HG03521 (cell line): ENCODE measurements at regions not wholly inside any gene's neighbourhood (a gene's known extent, or its start where the extent isn't known, plus 50 kb on each side); places are given as distances from the start of the nearest gene placed in this dataset.

ENCODE experiments used
- ATAC-seq: cut with Tn5 transposase; IDR thresholded peaks from one replicate; pipeline ENCODE4 v1.9.1; 2021; ENCODE audit warnings: mild to moderate bottlenecking, moderate library complexity; ENCODE audit not compliant: unreplicated experiment

DNA sequence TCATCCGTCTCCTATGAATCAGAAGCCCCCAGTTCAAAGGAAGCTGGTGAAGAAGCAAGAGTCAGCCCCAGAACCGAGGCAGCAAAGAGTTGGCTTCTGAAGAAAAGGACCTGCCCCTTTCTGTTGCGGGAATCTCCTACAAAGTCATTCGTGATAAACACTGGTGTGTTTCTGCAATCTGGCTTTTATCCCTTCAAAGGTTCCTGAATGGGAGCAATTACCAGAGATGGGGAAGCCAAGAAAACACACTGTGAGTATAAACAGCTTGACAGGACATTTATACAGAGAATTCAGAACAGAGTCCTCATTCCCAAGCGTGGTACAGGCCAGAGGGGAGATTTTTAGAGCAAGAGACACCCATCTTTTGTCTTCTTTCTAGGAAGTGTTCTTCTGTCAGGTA, 226.8 kb upstream of the LNX1 start:
- no peak for ATAC-seq

DNA sequence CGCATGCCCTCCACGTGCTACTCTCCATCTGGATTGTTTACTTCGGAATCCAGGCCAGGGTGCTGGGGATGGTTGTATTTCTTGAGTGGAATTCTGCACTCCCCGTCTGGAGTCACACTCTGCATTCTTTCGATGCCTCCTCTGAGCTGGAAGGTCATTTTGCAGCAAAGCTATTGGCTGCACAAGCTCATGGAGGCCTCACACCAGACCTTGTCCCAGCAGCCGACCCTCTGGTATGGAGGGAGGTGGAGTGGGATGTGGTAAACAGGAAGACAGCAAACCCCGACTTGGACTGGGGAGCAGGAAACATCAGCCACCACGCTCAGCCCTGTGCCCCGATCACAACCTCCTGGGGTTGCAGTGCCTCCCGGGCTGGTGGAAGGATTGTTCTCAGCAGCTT, 225.3 kb upstream of the LNX1 start:
- ATAC-seq = no peak

DNA sequence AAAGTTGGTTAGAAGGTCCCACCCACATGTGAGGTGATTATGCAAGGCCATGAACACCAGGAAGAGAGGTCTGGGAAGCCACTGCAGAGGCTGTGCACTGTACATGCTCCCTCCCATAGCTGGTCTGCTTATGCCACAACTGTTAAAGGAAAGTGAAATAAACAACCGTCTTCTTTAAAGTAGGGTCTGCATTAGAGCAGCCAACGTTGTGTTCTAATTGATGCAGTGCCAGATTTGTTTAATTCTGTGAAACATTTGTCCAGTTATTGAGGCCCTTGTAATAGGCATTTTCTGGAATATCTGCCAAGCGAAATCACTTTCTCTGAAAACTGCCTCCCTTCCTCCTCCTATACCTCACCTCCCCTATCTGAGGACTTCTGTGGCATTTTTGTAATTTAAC, 224.0 kb upstream of the LNX1 start:
- no peak for ATAC-seq

DNA sequence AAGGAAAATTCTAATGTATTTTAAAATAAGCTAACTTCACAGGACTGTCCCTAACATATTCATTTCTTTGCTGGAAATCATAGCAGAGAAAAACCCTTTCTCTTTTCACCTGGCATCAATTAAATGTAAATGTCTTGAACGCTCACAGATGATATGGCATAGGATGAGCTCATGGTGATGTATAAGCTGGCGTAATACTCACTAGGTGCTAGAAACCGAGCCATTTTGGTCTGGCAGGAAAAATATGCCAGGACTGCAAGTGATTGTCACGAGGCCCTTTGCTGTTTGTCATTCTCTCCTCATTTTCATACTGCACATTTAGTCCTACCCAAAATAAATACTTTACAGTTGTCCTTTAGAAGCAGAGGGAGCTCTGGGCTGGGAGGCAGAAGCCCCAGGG, 222.7 kb upstream of the LNX1 start:
- ATAC-seq = no peak

DNA sequence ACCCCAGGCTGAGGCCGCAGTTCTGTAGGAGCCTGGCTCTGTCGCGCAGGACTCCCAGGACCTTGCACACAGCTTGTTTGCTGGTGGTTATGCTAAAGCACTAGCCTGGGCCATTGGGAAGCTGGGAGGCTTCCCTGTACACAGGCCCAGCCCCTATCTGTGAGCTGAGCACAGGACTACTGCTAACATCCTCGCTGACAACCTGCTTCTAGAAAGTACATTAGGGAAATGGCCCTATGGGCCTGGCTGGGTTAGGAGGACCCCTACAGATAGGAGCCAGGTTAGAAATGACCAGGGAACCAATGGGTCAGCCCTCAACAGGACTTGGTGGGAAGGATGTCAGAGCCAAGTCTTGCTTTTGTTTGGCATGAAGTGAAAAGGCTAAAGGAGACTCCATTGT, 219.4 kb upstream of the LNX1 start:
- ATAC-seq = no peak

DNA sequence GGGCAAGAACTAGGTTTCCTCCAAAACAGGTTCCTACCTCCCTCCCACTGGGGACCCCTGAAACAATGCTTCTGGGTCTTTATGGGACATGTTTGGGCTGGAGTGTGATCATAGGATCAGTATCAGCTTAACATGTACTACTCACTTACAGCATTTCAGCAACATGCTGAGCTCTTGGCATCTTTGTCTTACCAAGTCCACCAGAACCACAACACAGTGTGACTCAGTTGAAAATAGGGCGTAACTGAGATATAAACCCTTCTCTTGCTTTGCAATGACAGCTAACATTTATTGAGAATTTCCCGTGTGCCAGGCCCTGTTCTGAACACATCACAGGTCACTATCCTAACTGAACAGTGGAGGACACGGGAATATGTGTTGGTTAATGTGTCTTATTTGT, 218.5 kb upstream of the LNX1 start:
- no peak for ATAC-seq

DNA sequence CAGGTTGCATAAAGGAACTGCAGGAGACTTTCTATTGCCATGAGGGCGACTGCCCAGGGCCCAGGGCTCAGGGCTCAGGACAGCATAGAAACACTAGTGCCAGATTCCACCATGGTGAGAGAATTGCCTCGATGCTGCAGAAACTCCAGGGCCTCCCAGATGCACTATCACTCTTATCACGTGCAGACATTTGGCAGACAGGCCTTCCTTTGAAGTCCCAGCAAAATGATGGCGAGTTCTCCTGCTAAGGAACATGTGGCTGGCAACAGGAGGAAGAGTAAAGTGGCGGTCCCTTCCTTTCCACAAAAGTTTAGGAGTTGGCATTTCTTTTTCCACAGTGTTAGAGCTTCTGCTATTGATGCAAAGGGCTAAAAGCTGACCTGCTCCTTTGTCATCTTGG, 214.0 kb upstream of the LNX1 start:
- no peak for ATAC-seq

DNA sequence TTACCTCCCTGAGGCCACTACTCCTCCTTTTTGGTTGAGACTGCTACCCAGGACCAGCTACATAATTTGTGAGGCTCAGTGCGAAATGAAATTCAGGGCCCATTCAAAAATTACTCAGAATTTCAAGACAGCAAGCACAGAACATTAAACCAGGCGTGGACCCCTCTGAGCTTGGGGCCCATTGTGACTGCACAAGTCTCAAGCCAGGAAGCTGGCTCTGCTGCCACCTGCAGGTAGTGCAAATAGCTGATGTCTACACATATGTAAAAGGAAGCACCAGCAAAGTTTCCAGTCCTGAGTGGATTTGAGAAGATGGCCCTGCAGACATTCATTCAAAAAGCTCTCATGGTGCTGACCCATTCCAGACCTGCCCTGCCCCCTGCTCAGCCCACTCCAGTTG, 213.4 kb upstream of the LNX1 start:
- ATAC-seq = no peak

DNA sequence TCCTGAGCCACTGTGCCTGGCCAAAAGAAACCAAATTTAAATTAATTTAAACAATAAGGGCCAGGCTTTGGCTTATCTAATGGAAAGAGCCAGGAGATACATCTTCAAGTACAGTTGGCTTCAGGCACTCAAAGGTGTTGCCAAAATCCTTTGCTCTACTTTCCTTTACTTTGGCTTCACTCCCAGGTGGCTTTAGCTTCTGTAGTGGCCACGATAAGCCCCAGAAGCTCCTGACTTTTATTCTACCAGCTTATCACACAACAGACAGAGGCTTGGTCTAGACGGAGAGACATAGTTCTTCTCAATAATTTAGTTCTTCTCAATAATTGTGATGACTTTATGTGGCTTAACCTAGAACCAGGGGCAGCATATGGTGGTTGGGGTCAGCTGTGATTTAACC, 211.2 kb upstream of the LNX1 start:
- ATAC-seq = no peak

DNA sequence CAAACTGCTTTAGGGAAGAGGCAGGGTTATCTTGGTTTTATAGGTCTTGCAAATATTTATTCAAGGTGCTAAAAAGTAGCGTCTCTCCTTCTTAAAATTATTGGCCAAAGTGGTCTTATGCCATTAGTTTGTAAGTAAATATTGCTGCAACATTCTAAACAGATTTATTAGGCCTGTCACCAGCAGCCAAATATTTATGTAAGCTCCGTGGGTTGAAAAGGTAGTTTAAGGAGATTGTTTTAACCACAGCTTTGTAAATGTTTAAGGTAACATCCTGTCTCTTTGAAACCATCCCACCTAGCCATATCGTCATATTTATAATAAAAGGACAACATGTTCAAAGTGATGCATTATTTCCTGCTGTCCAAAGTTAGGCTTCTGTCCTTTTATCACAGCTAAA, 210.1 kb upstream of the LNX1 start:
- no peak for ATAC-seq

DNA sequence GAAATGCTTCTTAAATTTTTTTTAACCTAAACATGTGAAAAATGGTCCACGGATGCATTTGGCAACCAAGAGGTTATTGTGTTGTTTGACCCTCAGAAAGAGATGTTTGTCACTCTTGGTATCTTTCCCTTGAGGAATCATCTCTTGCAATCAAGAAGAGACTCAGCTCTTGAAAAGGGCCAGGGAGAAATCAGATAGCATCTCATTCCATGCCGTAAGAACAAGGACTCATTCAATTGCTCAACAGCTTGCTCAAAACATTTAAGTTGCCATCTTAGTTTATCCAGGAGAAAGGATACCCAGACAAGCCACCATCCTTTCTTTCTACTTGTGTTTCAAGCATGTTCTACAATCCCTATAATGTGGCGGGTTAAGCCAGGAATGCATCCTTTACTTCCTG, 209.5 kb upstream of the LNX1 start:
- ATAC-seq = no peak

DNA sequence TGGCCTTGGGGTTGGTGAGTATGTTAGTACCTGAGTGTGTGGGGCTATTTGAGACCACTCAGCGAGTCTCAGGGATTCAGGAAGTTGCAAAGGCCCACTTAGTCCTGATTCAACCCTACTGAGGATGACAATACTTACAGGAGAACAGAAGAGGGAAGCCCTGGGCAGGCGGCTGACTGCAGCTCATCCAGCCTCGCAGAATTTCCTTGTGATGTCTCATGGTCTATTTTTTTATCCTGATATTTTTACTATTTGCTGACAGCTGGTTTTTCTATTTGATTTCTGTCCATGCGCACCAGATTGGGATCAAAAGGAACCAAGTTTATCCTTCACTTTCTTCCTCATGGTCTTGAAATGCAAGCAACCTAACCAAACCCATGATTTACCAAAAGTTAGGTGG, 201.8 kb upstream of the LNX1 start:
- no peak for ATAC-seq

DNA sequence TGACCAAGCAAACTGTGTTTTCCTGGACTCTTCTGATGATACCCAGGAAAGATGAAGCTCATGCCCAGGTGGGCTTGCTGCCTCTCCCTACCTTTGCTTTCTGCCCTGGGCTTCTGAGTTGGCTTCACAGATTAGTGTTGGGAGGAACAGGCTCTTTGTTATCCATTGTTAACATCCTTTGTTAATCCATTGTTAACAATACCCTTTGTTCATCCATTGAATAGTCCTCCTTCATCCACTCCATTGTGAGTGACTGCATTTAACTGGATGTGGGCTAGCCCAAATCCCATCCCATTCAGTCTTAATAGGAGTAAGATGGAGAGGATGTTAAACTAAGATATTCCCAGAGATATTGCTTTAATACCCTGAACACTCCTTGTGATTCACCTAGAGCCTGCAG, 199.0 kb upstream of the LNX1 start:
- ATAC-seq = no peak

DNA sequence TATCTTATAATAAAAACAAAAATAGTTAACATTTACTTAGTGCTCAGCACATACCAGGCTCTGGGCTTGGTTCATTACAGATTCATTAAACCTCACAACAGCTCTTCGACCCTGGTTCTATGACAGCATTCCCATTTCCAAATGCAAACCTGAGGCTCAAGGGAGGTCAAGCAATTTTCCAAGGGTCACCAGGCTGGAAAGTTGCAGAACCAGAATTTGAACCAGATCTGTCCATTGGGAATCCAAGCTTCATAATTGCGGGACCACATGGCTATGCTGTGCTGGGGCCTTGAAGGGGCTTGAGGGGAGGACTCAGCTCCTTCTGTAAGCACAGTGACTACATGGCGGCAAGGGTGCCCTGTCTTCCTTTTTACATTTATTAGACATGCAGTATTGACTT, 197.3 kb upstream of the LNX1 start:
- no peak for ATAC-seq

DNA sequence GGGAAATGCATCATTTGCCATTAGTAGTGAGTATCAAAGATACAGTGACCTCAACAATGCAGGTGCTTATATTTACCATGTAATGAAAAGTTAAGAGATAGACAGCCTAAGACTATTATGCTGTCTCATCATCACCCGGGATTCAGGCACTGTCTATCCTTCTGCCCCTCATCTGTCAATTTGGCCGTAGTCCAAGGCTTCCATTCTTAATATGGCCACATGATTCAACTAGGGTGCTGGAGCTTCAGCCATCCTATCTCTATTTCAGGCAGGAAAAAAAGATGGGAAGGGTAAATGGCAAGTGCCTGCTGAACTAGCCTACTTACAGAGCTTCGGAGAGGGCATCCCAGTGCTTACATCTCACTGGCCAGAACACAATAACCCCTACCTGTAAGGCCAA, 196.7 kb upstream of the LNX1 start:
- no peak for ATAC-seq

DNA sequence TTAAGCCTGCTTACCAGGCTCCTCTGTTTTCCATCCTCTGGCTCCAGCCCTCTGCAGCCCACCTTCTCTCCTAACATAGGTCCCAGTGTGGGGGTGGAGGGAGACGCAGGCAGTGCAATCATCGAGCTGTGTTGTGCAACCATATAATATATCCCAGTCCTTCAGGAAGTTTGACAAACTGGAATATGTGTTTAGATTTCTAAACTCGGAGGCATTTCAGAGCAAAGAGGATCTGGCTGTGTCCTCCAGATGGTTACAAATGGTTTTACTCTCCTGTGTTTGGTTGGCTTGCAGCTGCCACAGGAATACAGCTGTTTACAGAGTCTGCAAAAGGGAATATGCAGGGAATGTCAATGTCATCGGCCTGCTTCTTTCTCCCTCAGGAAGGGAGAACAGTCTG, 195.3 kb upstream of the LNX1 start:
- no peak for ATAC-seq

DNA sequence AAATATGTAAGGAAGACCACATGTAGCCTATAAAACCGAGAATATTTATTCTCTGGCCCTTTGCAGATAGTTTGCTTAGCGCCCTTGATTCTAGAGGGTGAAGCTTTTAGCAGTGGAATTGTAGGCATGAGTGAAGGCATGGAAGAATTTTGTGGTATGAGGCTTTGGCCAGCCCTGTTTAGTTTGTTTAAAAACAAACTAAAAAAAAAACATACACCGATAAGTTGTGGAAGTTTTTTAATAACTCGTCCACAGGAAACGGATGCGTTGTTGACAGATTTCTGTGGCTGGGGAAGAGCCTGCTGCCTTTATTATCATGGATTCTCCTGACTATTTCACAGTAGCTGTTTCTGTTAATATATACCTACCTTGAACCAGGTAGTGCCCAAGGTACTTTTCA, 194.7 kb upstream of the LNX1 start:
- no peak for ATAC-seq

DNA sequence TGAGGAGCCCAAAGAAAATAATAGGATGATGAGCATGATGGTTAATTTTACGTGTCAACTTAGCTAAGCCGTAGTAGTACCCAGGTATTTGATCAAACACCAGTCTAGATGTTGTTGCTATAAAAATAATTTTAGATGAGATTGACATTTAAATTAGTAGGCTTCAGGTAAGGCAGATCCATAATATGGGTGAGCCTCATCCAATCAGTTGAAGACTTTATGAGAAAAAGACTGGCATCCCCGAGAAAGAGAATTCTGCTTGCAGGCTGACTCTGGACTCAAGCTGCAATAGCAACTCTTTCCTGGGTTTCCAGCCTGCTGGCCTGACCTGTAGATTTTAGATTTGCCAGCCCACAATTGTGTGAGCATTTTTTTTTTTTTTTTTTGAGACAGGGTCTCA, 192.8 kb upstream of the LNX1 start:
- ATAC-seq = no peak

DNA sequence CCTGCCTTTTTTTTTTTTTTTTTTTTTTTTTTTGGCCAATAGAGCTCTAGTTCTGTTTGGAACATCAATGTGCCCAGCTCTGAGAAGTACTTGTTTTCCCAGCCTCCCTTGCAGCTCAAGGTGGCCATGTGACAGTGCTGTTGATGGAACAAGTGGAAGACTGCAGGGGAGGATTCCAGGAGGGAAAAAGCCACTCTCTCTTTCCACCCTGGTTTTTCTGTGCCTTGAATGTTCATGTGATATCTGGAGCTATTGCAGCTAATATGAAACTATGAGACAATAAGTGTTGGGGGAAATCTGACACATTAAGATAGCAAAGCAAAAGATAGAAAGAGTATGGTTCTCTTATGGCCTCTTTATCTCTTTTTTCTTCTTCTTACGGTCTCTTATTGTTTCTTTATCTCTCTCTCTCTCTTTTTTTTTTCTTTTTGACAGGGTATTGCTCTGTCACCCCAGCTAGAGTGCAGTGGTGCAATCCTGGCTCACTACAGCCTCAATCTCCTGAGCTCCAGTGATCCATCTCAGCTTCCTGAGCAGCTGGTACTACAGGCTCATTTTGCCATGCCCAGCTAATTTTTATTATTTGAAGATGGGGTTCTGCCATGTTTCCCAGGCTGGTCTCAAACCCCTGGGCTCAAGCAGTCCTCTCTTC, 192.0 kb upstream of the LNX1 start:
- ATAC-seq = no peak

DNA sequence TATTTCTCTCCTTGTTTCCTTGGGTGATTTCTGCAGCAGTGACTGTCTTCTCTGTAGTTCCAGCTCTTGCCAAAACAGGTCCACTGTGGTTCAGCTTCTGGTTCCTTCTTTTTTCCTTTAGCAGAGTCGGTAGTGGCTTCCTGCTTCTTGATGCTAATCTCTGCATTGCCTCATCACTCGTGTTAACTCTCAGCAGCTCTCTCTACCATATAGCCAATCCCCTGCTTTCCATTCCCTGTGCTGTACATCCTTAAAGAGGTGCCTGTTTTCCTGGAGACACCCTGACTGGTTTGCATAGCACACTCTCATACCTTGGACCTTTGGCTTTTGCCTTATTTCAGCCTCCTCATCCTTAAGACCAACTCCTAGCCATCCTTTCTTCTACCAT, 191.2 kb upstream of the LNX1 start:
- ATAC-seq = no peak

DNA sequence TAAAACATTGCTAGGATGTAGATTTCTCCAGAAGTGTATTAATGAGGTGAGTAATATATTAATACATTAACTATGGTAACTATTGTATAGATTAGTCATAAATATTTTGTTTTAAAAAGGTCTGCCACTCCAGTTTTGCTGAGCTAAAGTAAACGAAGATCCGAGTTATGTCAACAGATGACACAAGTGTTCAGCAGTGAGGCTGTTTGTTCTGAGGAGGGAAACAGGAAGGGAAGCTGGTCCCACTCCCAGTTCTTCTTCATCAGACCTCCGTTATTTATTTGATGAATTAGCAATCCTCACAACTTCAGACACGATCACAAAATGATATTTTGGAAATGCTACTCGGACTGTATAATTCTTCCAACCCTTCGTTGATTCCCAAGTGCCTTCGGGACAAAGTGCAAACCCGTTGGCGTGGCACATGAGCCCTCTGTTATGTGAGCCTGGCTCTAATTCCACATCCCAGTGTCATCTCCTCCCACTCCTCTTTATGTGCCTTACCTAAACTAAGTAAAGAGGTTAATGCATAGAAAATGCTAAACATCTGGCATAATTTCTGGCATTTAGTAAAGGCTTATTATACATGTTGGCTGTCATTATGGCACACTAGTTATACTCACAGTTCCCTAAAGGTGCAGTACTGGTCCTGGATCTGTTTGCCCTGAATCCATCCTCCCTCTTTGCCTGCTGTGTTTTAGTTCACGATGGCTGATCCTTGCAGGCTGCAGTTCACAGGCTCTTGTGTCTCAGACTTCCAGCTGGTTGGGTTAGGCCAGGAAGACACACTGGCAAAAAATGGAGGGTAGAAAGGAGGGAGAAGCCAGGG, 190.6 kb upstream of the LNX1 start:
- no peak for ATAC-seq

DNA sequence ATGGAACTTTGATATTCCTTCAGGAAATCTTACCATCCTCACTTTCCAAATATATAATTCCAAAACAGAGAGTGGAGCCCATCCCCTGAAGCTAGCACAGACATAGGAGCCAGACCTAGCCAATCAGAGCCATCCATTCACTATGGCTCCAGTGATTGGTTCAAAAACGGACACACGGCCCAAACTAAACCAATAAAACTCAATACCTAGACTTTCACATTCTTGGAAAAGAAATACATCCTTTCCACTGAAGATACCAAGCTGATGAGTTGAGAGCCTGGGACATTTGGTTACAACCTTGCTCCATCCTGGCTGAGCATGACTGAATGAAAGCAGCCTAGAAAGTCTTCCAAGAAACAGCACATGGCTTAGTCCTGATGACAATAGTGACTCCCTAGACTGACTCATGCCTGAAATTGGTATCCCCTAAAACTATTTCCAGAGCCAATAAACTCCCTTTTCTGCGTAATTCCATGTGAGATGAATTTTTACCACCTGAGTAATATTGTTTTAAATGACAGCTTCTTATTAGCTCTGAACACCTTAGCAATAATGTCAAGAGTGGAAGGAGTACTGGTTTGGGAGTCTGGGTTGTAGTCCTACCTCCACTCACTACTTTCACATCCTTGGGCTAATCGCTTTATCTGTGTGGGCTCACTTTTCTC, 189.6 kb upstream of the LNX1 start:
- ATAC-seq = no peak
